ENCODE measurements at regions not wholly inside any gene's neighbourhood (a gene's known extent, or its start where the extent isn't known, plus 50 kb on each side); places are given as distances from the start of the nearest gene placed in this dataset.
A peak's percentile ranks its signal among the peaks of the same experiment; 100 is the strongest.
"Not testable (repeated sequence)": the region's sequence is repeated elsewhere in the genome, so short reads cannot be mapped to it uniquely, and the experiment has no call there.

- DNase-seq (ENCODE audit: low read depth) = no peak
- in situ Hi-C loops (cut with HindIII; ENCODE audit: low pct_unique_long_range_greater_than_20kb, low sequenced_read_pairs) = no loop called here
Observed at GRCh38 chr6:14995208-14995607, 250.7 kb upstream of the JARID2 start.

GRCh38 chr6:14995966-14996602, 249.8 kb upstream of the JARID2 start:
- in situ Hi-C loops (cut with HindIII; ENCODE audit: low pct_unique_long_range_greater_than_20kb, low sequenced_read_pairs) = no loop called here
- DNase-seq (ENCODE audit: low read depth) = no peak

- DNase-seq (ENCODE audit: low read depth) = no peak
- in situ Hi-C loops (cut with HindIII; ENCODE audit: low pct_unique_long_range_greater_than_20kb, low sequenced_read_pairs) = no loop called here
Observed at GRCh38 chr6:14996892-14997291, 249.0 kb upstream of the JARID2 start.

GRCh38 chr6:14997507-14997906, 248.4 kb upstream of the JARID2 start:
- DNase-seq (ENCODE audit: low read depth) = no peak
- in situ Hi-C loops (cut with HindIII; ENCODE audit: low pct_unique_long_range_greater_than_20kb, low sequenced_read_pairs) = no loop called here

GRCh38 chr6:14999106-14999505, 246.8 kb upstream of the JARID2 start:
- in situ Hi-C loops (cut with HindIII; ENCODE audit: low pct_unique_long_range_greater_than_20kb, low sequenced_read_pairs) = no loop called here
- no peak for DNase-seq (ENCODE audit: low read depth)

- DNase-seq (ENCODE audit: low read depth) = no peak
- in situ Hi-C loops (cut with HindIII; ENCODE audit: low pct_unique_long_range_greater_than_20kb, low sequenced_read_pairs) = no loop called here
Observed at GRCh38 chr6:15001326-15001910, 244.5 kb upstream of the JARID2 start.

GRCh38 chr6:15008269-15008668, 237.6 kb upstream of the JARID2 start:
- in situ Hi-C loops (cut with HindIII; ENCODE audit: low pct_unique_long_range_greater_than_20kb, low sequenced_read_pairs) = no loop called here
- no peak for DNase-seq (ENCODE audit: low read depth)

- in situ Hi-C loops (cut with HindIII; ENCODE audit: low pct_unique_long_range_greater_than_20kb, low sequenced_read_pairs) = no loop called here
- no peak for DNase-seq (ENCODE audit: low read depth)
Observed at GRCh38 chr6:15014958-15015357, 230.9 kb upstream of the JARID2 start.

- in situ Hi-C loops (cut with HindIII; ENCODE audit: low pct_unique_long_range_greater_than_20kb, low sequenced_read_pairs) = no loop called here
- DNase-seq (ENCODE audit: low read depth) = no peak
Observed at GRCh38 chr6:15016813-15017212, 229.1 kb upstream of the JARID2 start.

- no peak for DNase-seq (ENCODE audit: low read depth)
- in situ Hi-C loops (cut with HindIII; ENCODE audit: low pct_unique_long_range_greater_than_20kb, low sequenced_read_pairs) = no loop called here
Observed at GRCh38 chr6:15017261-15017660, 228.6 kb upstream of the JARID2 start.

- DNase-seq (ENCODE audit: low read depth) = no peak
- in situ Hi-C loops (cut with HindIII; ENCODE audit: low pct_unique_long_range_greater_than_20kb, low sequenced_read_pairs) = no loop called here
Observed at GRCh38 chr6:15017803-15018202, 228.1 kb upstream of the JARID2 start.

- DNase-seq (ENCODE audit: low read depth) = no peak
- in situ Hi-C loops (cut with HindIII; ENCODE audit: low pct_unique_long_range_greater_than_20kb, low sequenced_read_pairs) = no loop called here
Observed at GRCh38 chr6:15020119-15020770, 225.6 kb upstream of the JARID2 start.

GRCh38 chr6:15021074-15021473, 224.8 kb upstream of the JARID2 start:
- in situ Hi-C loops (cut with HindIII; ENCODE audit: low pct_unique_long_range_greater_than_20kb, low sequenced_read_pairs) = no loop called here
- no peak for DNase-seq (ENCODE audit: low read depth)

GRCh38 chr6:15023018-15023417, 222.9 kb upstream of the JARID2 start:
- in situ Hi-C loops (cut with HindIII; ENCODE audit: low pct_unique_long_range_greater_than_20kb, low sequenced_read_pairs) = not testable (repeated sequence)

GRCh38 chr6:15023448-15023847, 222.4 kb upstream of the JARID2 start:
- in situ Hi-C loops (cut with HindIII; ENCODE audit: low pct_unique_long_range_greater_than_20kb, low sequenced_read_pairs) = no loop called here
- DNase-seq (ENCODE audit: low read depth) = no peak

More at GRCh38 chr6:15023018-15023417, 222.9 kb upstream of the JARID2 start:
- DNase-seq (ENCODE audit: low read depth) = not testable (repeated sequence)

- in situ Hi-C loops (cut with HindIII; ENCODE audit: low pct_unique_long_range_greater_than_20kb, low sequenced_read_pairs) = no loop called here
Observed at GRCh38 chr6:15025446-15025845, 220.4 kb upstream of the JARID2 start.

GRCh38 chr6:15026832-15027231, 219.0 kb upstream of the JARID2 start:
- in situ Hi-C loops (cut with HindIII; ENCODE audit: low pct_unique_long_range_greater_than_20kb, low sequenced_read_pairs) = no loop called here
- DNase-seq (ENCODE audit: low read depth) = peak; percentile 56

More at GRCh38 chr6:15025446-15025845, 220.4 kb upstream of the JARID2 start:
- DNase-seq (ENCODE audit: low read depth) = no peak

- in situ Hi-C loops (cut with HindIII; ENCODE audit: low pct_unique_long_range_greater_than_20kb, low sequenced_read_pairs) = no loop called here
- no peak for DNase-seq (ENCODE audit: low read depth)
Observed at GRCh38 chr6:15027472-15027871, 218.4 kb upstream of the JARID2 start.

- no peak for DNase-seq (ENCODE audit: low read depth)
- in situ Hi-C loops (cut with HindIII; ENCODE audit: low pct_unique_long_range_greater_than_20kb, low sequenced_read_pairs) = no loop called here
Observed at GRCh38 chr6:15032015-15032414, 213.9 kb upstream of the JARID2 start.

- DNase-seq (ENCODE audit: low read depth) = peak; percentile 68
- in situ Hi-C loops (cut with HindIII; ENCODE audit: low pct_unique_long_range_greater_than_20kb, low sequenced_read_pairs) = no loop called here
Observed at GRCh38 chr6:15033850-15034203, 212.0 kb upstream of the JARID2 start.

All from Caki2 (cell line).